ENCODE measurements at regions not wholly inside any gene's neighbourhood (a gene's known extent, or its start where the extent isn't known, plus 50 kb on each side); places are given as distances from the start of the nearest gene placed in this dataset.

DNA sequence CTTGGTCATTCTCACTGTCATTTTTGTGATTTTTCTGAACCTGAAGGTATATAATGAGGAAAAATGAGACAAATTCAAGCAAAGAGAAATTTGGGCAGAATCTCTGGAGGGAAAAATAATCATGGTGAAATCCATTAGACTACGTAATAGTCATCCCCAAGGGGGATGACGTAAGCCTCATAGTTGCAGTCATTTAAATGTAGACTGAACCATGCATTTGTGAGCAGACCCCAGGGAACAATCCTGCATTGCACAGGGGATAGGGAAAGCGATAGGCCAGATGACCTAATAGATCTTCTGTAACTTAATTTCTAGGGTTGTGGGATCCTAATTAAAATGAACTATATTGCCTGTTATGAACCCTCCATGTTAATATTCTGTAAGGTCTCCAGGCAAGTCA lies 167.4 kb upstream of the C1orf21 start:
- no peak for DNase-seq (ENCODE audit: low read depth, low spot score)

DNA sequence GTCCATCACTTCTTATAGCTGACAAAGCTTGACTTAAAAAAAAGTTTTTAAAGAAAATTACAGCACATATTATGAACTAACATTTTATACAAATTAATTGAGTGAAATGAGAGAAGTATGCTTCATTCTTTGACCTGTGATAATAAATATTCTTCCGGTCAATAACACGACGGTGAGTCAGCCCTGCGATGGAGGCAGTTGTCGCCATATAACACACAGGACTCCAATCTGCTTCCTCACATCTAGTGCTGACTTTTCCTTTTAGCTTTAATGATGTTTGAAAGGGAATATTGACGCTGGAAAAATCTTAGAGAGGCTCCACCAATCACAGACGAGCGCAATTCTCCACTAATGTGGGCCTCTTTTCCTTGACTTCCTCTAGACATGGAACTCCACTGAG lies 166.9 kb upstream of the C1orf21 start:
- DNase-seq (ENCODE audit: low read depth, low spot score) = no peak

DNA sequence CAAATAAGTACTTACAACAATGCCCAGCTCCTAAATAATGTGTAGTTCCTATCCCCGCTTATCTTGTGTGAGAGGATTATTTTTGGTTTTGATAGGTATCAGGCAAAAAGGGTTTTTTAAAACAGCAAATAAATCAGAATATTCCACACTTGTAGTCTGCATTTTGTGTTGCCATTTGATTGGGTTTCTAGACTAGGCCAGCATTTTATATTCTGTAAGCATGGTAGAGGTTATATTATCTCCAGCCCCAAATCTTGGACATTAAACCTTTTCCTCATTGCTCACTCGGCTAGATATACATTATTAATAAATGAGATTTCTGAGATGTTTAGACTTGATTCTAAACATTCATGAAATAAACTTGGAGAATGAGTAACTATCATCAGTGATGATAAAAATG lies 165.7 kb upstream of the C1orf21 start:
- DNase-seq (ENCODE audit: low read depth, low spot score) = no peak

DNA sequence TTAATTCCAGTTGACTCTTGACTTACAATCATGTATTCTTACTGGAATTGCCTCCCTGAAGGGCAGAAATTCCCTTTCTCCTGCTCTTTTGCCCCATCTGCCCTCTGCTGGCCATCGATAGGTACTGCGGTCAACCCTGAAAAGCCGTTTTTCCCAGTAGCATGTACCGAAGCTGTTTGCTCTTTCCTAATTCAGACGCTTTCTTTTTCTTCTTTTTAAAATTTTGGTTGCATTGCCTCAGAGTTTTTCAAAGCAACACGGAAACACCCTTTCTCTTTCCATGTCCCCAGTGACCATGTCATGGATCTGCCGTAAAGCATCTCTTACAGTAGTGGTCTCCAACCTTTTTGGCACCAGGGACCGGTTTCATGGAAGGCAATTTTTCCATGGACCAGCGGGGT lies 164.2 kb upstream of the C1orf21 start:
- no peak for DNase-seq (ENCODE audit: low read depth, low spot score)

DNA sequence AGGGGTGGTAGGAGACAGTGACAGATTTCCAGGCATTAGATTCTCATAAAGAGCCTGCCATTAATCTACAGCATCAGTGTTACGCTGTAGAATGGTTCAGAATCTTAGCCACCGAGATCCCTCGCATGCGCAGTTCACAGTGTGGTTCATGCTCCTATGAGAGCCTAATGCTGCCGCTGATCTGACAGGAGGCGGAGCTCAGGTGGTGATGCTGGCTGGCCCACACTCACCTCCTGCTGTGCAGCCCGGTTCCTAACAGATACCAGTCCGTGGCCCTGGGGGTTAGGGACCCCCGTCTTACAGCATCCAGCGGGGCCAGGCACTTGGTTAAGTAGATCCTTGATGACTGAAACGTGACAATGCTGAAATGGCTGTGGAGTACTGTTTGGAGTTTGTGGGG lies 163.6 kb upstream of the C1orf21 start:
- no peak for DNase-seq (ENCODE audit: low read depth, low spot score)

DNA sequence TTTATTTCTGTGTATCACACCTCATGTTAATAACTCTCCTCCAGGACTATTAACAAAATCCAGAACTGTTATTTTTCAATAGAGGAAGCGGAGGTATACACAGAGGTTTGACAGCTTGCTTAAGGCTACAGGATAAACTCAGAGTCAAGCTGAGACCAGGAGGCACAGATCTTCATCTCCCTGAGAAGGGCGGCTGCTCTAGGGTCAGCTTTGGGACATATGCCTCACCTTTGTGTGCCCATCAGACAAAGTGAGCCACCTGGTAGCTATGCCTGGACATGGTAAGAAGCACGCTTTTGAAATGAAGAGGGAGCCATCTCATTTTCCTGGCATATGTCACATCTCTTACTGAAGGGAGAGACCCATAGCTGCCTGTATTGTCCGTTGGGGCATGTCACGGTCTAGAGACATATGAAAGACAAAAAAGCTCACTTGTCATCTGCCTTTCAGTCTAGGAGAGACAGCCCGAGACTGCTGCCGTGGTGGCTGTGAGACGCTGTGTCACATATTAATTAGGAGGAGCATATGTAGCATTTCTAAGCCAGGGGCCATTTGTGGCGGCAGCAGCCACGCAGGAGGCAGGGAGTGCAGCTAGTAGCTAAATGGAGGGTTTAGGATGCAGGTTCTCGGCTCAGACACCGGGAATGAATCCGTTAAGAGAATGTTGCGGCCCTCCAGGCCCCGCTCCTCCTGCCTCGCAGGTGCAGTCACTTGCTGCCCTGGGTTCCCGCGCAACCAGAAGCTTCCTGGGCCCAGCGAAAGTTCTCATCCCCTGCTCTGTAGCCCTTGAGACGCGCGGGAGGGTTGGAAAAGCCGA lies 161.3 kb upstream of the C1orf21 start:
- no peak for DNase-seq (ENCODE audit: low read depth, low spot score)

DNA sequence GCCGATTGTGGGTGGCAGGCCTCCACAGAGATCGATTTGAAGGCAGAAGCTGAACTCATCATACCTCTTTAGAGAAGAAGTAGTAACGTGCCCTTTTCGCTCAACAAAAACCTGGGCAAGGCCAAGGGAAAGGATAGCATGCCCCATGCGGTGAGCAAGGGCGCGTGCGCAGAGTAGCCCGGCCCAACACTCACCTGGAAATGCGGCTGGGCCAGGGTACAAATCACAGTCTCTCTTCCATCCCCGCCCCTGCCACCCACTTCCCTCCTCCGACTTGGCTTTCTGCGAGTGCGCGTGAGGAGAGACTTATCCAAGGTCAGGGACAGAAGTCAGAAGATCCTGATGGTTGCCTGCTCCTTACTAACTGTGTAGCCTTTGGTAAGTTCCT lies 160.7 kb upstream of the C1orf21 start:
- no peak for DNase-seq (ENCODE audit: low read depth, low spot score)

DNA sequence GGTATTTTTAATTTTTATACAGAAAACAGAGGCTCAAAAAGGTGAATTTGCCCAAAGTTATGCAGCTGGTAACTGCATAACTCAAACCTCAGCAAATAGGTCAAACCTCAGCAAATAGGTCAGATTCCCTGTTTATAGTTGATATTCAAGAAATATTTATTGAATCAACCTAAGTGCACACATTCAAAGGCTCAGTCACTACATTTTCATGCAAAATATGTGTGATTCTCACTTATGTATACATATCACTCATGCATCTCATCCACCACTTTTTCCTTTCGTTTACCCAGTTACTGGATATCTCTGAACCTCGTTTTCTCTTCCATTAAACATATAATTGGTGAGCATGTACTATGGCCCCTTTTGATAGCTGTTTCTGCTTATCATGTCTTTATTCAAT lies 158.3 kb upstream of the C1orf21 start:
- no peak for DNase-seq (ENCODE audit: low read depth, low spot score)

DNA sequence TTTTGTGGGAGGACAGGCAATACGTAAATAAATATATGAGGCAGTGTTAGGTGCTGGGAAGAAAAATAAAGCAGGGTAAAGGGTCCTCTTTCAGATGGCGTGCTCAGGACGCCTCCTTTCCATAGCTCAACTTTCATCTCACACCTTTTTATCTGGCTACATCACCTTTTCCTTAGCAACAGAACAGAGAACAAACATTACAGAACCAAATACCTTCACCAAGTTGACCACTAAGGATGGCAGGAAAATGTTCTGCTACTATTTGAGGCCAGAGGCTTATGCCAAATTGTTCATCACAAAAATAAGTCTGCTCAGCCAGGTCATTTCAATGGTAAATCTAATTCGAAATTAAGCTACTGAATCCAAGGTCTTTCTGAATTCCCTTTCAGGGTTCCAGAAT lies 149.2 kb upstream of the C1orf21 start:
- DNase-seq (ENCODE audit: low read depth, low spot score) = no peak

DNA sequence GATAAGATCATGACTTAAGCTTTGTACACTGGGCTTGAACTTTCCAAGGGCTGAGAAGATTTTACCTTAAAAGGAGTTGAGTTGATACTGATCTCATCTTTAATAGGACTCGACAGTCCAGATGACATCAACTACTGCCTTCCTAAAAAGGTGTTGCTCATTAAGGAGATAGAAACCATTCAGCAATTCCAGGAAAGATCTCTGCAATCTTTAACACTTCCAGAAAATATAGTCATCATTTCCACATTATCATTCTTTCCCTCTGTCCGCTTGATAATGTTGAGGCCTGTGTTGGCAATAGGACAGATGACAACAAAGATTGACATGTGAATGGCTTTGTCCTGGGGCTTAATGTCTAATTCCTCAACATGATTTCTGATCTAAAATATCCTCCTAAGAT lies 145.4 kb upstream of the C1orf21 start:
- no peak for DNase-seq (ENCODE audit: low read depth, low spot score)

DNA sequence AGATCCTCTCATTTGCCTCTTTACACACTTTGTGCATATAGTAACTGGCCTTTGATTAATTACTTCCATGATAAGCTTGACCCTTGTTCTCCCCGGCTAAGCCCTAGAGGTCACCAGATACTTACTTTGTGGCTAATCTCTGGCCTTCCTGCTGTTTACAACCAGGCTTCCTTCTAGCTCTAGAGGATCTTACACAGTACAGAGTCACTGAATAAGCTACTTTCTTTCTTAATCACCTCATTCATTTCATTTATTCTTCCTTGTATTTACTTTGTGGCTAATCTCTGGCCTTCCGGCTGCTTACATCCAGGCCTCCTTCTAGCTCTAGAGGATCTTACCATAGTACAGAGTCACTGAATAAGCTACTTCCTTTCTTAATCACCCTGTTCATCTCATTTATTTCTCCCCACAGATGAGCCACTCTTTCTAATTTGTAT lies 144.3 kb upstream of the C1orf21 start:
- no peak for DNase-seq (ENCODE audit: low read depth, low spot score)

DNA sequence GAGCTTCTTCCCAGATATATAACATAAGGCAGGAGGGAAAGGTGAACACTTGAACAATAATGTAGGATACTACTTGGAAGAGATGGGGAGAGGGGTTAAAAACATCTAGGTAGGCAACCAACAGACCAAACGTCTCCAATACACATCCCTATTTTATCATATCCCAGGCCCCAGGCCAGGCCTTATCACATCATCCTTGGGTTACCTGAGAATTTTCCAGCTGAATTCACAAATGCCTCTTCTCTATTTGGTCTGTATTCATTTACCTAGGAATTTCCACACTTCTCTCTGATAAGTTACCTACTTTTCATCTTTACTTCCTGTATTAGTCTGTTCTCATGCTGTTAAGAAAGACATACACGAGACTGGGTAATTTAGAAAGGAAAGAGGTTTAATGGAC lies 141.9 kb upstream of the C1orf21 start:
- no peak for DNase-seq (ENCODE audit: low read depth, low spot score)

DNA sequence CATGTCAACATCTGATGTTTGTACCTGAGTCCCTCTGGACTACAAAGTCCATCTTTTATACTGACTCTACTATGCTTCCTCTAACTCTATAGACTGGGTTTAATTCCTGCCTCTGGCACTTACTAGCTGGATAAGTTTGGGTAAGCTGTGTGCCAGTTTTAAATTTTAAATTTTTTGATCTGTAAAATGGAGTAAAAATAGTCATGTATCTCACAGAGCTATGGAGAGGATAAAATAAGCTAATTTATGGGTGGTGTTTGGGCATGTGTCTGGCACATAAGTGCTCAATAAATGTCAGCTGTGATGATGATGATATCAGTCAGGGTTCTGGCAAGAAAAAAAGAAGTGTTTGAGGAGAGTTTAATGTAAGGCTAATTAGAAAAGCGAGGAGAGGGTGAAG lies 139.2 kb upstream of the C1orf21 start:
- DNase-seq (ENCODE audit: low read depth, low spot score) = no peak

DNA sequence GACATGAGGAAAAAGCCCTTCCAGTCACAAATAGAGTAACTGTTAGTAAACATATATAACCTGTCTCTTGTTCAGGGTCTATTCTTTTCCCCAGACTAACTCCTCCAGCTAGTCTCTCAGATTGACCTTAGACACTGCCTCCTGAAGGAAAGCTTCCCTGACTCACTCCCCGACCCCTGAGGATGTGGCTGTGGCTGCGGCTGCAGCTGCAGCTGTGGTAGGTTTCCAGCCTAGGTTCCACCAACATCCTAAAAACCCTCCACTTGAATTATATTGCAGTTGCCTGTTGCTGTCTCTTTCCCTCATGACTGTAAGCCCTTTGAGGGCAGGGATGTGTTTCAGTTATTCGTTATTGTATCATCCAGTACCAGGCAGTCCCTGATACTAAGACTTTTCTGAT lies 132.9 kb upstream of the C1orf21 start:
- DNase-seq (ENCODE audit: low read depth, low spot score) = no peak

DNA sequence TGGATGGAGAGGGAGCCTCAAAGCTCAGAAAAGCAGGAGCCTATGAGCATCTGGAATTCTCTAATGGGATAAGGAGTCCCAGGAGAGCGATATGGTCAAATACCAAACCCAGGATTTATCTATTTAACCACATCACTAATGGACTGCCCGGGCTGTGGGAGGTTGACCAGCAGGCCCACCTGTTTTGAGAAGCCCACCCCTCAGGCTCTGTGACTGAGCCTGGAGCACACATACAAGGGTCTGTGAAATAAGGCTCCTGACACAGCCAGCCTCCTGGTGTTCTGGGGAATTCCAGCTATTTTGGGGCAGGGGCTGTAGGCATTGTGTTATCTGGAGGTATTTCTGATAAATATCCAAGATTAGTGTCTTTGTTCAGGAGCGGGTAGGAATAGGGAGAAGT lies 132.0 kb upstream of the C1orf21 start:
- no peak for DNase-seq (ENCODE audit: low read depth, low spot score)

DNA sequence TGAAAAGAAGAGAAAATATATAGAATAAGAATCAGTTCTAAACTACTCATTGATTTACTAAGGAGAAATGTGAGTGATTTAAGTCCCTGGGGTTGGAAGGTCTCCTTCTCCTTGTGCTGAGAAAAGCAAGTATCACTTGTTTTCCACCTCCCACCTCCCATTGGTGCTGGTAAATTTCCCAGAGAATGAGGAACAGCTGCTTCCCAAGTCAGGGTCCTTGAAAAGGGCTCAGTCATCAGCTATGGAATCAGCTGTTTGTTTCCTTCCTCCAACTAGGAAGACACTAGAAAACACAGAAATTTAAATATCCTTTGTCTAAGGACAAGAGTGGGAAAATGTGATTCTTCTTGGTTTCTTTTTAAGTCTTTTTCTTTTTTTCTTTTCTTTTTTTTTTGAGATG lies 131.3 kb upstream of the C1orf21 start:
- no peak for DNase-seq (ENCODE audit: low read depth, low spot score)

DNA sequence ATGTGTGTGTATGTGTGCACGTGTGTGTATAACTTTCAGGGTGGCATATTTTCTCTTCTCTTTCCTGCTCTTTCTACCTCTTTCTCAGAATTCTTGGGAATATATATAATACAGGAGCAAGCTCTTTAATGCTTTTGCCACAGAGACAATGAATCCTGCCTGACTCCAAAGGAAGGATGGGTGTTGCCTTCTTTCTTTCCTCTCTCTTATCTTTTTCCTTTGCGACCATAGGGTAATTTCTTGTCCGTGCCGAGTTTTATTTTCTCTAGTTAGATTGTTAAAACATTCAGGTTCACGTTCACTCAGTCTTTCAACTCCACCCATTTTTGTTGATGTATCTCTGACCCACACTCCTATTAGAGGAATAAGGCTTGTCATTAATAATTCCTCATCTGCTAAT lies 129.0 kb upstream of the C1orf21 start:
- no peak for DNase-seq (ENCODE audit: low read depth, low spot score)

DNA sequence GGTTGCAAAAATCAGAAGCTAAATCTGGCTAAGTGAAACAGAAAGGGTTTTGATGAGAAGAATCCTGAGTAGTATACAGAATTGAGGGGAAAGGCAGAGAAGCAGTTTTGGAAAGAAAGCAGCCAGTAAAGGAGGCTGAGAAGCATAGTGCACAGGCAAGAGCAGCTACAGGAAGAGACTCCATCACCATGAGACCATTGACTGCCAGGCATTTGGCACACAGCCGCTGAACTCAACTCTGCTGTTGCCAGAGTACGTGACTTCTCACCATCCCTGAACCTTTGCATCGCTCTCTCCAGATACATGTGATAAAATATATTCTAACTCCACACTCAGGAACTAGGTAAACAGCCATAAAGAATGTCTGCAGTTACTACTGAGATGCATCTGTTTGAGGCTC lies 128.3 kb upstream of the C1orf21 start:
- no peak for DNase-seq (ENCODE audit: low read depth, low spot score)

DNA sequence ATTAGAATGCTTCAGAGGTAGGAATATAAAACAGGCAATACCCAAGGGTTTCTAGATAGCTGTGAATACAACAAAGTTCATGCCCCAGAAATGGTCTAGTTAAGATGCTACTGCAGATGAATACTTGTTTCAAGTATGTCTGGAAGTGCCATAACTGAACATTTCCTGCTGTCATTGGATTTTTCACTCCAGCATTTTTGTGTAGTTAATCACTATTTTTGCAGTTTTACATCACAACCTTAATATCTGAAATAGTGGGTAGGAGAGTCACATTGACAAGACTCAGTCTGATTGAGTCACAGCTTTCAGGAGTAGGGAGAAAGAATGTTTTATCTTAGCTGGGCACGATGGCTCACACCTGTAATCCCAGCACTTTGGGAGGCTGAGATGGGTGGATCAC lies 126.4 kb upstream of the C1orf21 start:
- DNase-seq (ENCODE audit: low read depth, low spot score) = no peak

DNA sequence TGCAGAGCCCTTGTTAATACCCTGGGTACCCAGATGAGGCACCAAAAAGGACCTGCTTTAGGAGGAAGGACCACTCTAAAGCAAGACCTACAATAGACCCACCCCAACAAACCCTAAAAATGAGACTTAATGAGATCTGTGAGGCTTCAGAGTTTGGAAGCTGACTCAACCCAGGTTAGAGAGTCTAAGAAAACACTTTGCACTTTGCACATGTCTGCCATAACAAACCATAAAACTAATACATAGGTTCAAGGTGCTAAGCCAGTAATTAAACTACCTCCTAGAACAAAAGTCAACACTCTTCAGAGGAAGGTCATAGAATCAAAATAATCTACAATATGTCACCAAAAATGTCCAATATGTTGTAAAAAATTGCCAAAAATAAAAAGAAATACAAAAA lies 124.7 kb upstream of the C1orf21 start:
- no peak for DNase-seq (ENCODE audit: low read depth, low spot score)

DNA sequence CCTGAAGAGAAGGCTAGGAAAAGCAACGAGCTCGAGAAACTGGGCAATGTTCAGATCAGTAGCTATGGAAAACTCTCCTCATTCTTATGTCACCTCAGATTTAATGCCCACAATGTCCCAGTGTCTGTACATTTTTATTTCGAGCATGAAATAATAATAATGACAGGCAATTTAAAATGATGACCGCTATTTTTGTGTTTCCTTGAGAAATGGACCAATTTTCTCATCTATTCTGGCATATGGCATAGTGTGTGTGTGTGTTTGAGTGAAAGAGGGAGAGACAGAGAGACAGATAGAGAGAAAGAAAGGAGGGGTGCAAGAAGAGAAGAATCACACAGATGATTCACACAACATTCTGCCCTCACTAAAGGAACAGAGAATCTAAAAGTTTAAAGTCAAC lies 119.1 kb upstream of the C1orf21 start:
- DNase-seq (ENCODE audit: low read depth, low spot score) = no peak

DNA sequence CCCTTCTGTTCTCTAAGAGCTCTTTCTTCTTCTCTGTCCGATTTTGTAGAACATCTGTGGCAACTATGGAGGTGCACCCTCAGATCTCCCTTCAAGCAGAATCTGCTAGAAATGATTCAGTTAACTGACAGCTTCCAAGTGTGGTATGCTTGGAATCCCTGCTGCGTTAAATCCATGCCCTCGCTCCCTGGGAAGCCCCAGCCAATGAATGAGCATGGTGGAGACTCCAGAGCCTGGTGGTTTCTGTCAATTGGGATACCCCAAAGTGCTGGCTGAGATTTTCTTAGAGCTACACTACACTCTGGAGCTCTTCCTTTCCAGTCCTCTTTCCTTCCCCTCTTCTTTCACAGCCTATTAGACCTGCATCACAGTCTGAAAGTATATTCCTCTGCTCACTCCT lies 116.3 kb upstream of the C1orf21 start:
- no peak for DNase-seq (ENCODE audit: low read depth, low spot score)

DNA sequence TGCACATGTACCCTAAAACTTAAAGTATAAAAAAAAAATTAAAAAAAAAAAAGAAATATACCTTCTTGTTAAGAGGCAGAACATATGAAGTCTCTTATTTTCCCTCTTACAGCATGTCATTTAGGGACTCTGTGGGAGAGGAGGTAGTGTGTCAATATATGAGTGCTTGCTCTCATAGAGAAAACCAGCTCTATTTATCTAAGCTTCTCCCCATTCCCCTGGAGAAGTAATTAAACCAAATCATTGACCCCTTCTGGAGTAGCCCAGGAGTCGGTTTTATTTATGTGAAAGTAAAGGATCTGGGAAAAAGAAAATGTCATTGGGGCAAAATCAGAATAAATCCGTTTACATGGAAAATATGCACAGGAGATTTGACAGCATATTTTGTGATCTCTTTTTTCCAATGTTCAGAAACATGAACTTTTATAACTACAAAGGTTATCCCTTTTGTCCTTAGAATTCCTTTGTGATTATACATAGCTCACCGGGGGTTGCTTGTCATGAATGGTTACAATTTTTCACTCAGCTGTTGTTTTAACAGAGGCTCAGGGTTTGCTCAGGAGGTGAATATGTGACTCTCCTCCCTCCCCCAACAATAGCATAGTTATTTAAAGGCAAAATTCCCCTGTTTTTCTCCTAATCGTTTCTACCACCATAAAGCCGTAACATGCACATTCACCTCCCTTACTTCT lies 114.5 kb upstream of the C1orf21 start:
- DNase-seq (ENCODE audit: low read depth, low spot score) = no peak

DNA sequence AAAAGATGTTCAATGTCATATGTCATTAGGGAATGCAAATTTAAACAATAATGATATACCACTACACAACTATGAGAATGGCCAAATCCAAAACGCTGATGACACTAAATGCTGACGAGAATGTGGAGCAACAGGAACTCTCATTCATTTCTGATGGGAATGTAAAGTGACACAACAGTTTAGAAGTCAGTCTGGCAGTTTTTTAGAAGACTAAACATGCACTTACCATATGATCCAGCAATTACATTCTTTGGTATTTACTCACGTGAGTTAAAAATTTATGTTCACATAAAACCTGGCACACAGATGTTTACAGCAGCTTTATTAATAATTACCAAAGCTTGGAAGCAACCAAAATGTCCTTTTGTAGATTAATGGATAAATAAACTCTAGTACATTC lies 110.4 kb upstream of the C1orf21 start:
- no peak for DNase-seq (ENCODE audit: low read depth, low spot score)
